ENCODE measurements at regions not wholly inside any gene's neighbourhood (a gene's known extent, or its start where the extent isn't known, plus 50 kb on each side); places are given as distances from the start of the nearest gene placed in this dataset.

- no peak for TF ChIP-seq CTCF (IDR thresholded peaks at IDR 0.05; ENCODE audit: low read depth, low read length, missing control alignments)
- DNase-seq (ENCODE audit: low read depth), result no peak
- H3K4me3 ChIP-seq (ENCODE audit: low read depth, low read length), result no peak overlapping the region
Observed at GRCh38 chr6:119678961-119679360, 329.4 kb upstream of the MAN1A1 start.

GRCh38 chr6:119677384-119677783 lies 327.8 kb upstream of the MAN1A1 start:
- H3K4me3 ChIP-seq (ENCODE audit: low read depth, low read length), result no peak overlapping the region
- DNase-seq (ENCODE audit: low read depth), result no peak
- no peak for TF ChIP-seq CTCF (IDR thresholded peaks at IDR 0.05; ENCODE audit: low read depth, low read length, missing control alignments)

- DNase-seq (ENCODE audit: low read depth), result no peak
- TF ChIP-seq CTCF (IDR thresholded peaks at IDR 0.05; ENCODE audit: low read depth, low read length, missing control alignments), result no peak
- no peak overlapping the region for H3K4me3 ChIP-seq (ENCODE audit: low read depth, low read length)
Observed at GRCh38 chr6:119676961-119677360, 327.4 kb upstream of the MAN1A1 start.

GRCh38 chr6:119676230-119676629 lies 326.7 kb upstream of the MAN1A1 start:
- H3K4me3 ChIP-seq (ENCODE audit: low read depth, low read length), result no peak overlapping the region
- DNase-seq (ENCODE audit: low read depth), result no peak
- TF ChIP-seq CTCF (IDR thresholded peaks at IDR 0.05; ENCODE audit: low read depth, low read length, missing control alignments), result no peak

- DNase-seq (ENCODE audit: low read depth), result no peak
- TF ChIP-seq CTCF (IDR thresholded peaks at IDR 0.05; ENCODE audit: low read depth, low read length, missing control alignments), result no peak
- no peak overlapping the region for H3K4me3 ChIP-seq (ENCODE audit: low read depth, low read length)
Observed at GRCh38 chr6:119673741-119674140, 324.2 kb upstream of the MAN1A1 start.

- H3K4me3 ChIP-seq (ENCODE audit: low read depth, low read length), result no peak overlapping the region
- no peak for DNase-seq (ENCODE audit: low read depth)
- no peak for TF ChIP-seq CTCF (IDR thresholded peaks at IDR 0.05; ENCODE audit: low read depth, low read length, missing control alignments)
Observed at GRCh38 chr6:119672725-119673124, 323.2 kb upstream of the MAN1A1 start.

GRCh38 chr6:119671105-119671504 lies 321.5 kb upstream of the MAN1A1 start:
- no peak for DNase-seq (ENCODE audit: low read depth)
- TF ChIP-seq CTCF (IDR thresholded peaks at IDR 0.05; ENCODE audit: low read depth, low read length, missing control alignments), result no peak
- H3K4me3 ChIP-seq (ENCODE audit: low read depth, low read length), result no peak overlapping the region
